H9 (cell line): ENCODE measurements at regions not wholly inside any gene's neighbourhood (a gene's known extent, or its start where the extent isn't known, plus 50 kb on each side); places are given as distances from the start of the nearest gene placed in this dataset.

Source experiments
- DNase-seq: peaks from one replicate; pipeline ENCODE4 v3.0.0-alpha.2; 2017
- H2AFZ ChIP-seq: one replicate; pipeline ENCODE4 v1.6.1; 2013; ENCODE audit warnings: mild to moderate bottlenecking, low read length, control low read depth, moderate library complexity
- H2AK5ac ChIP-seq: 2 replicates; pipeline ENCODE4 v1.6.1; 2013; ENCODE audit warnings: low read length, control low read depth, mixed read lengths; ENCODE audit not compliant: insufficient read length
- H2BK120ac ChIP-seq: one replicate; pipeline ENCODE4 v1.6.1; 2013; ENCODE audit warnings: low read depth, mild to moderate bottlenecking, low read length, control low read depth, inconsistent platforms; ENCODE audit not compliant: poor library complexity, severe bottlenecking
- H2BK12ac ChIP-seq: 2 replicates; pipeline ENCODE4 v1.6.1; 2013; ENCODE audit warnings: low read length, control low read depth, mixed read lengths, low read depth; ENCODE audit not compliant: insufficient read length
- H2BK15ac ChIP-seq: 2 replicates; pipeline ENCODE4 v1.6.1; 2013; ENCODE audit warnings: low read depth, low read length, control low read depth
- H2BK20ac ChIP-seq: one replicate; pipeline ENCODE4 v1.6.1; 2013; ENCODE audit warnings: low read depth, mild to moderate bottlenecking, low read length, control low read depth, inconsistent platforms; ENCODE audit not compliant: poor library complexity, severe bottlenecking
- H2BK5ac ChIP-seq: 2 replicates; pipeline ENCODE4 v1.6.1; 2013; ENCODE audit warnings: low read length, control low read depth, mixed read lengths; ENCODE audit not compliant: insufficient read length
- H3K14ac ChIP-seq: 2 replicates; pipeline ENCODE4 v1.6.1; 2013; ENCODE audit warnings: low read length, control low read depth; ENCODE audit not compliant: insufficient read depth
- H3K18ac ChIP-seq: 2 replicates; pipeline ENCODE4 v1.6.1; 2013; ENCODE audit warnings: low read depth, mild to moderate bottlenecking, mixed read lengths, low read length, control low read depth; ENCODE audit not compliant: insufficient read length
- H3K23ac ChIP-seq: 2 replicates; pipeline ENCODE4 v1.6.1; 2013; ENCODE audit warnings: low read length, control low read depth, mixed read lengths, low read depth; ENCODE audit not compliant: insufficient read length
- H3K23me2 ChIP-seq: 2 replicates; pipeline ENCODE4 v1.6.1; 2013; ENCODE audit warnings: low read depth, mild to moderate bottlenecking, mixed read lengths, low read length, control low read depth; ENCODE audit not compliant: insufficient read length, poor library complexity, severe bottlenecking
- H3K27ac ChIP-seq: 2 replicates; pipeline ENCODE4 v1.5.1; 2013; ENCODE audit warnings: low read length, control low read depth, mixed read lengths, low read depth; ENCODE audit not compliant: insufficient read length
- H3K27me3 ChIP-seq: 2 replicates; pipeline ENCODE4 v1.6.1; 2013; ENCODE audit warnings: low read length, control low read depth, inconsistent platforms; ENCODE audit not compliant: insufficient read depth
- H3K4ac ChIP-seq: 2 replicates; pipeline ENCODE4 v1.6.1; 2013; ENCODE audit warnings: low read depth, mild to moderate bottlenecking, control low read depth, inconsistent platforms, low read length, moderate library complexity
- H3K4me1 ChIP-seq: 2 replicates; pipeline ENCODE4 v1.6.1; 2013; ENCODE audit warnings: low read length, control low read depth, inconsistent platforms; ENCODE audit not compliant: insufficient read depth
- H3K4me2 ChIP-seq: 2 replicates; pipeline ENCODE4 v1.6.1; 2013; ENCODE audit warnings: low read length, control low read depth, mixed read lengths; ENCODE audit not compliant: insufficient read length, insufficient read depth
- H3K56ac ChIP-seq: 2 replicates; pipeline ENCODE4 v1.6.1; 2013; ENCODE audit warnings: low read depth, mild to moderate bottlenecking, mixed read lengths, low read length, control low read depth; ENCODE audit not compliant: insufficient read length
- H3K79me1 ChIP-seq: 2 replicates; pipeline ENCODE4 v1.6.1; 2013; ENCODE audit warnings: low read depth, mild to moderate bottlenecking, moderate library complexity, low read length, control low read depth, inconsistent platforms; ENCODE audit not compliant: insufficient read depth, poor library complexity, severe bottlenecking
- H3K79me2 ChIP-seq: 2 replicates; pipeline ENCODE4 v1.6.1; 2013; ENCODE audit warnings: low read length, control low read depth, inconsistent platforms; ENCODE audit not compliant: insufficient read depth
- H3K9ac ChIP-seq: 2 replicates; pipeline ENCODE4 v1.6.1; 2013; ENCODE audit warnings: low read length, control low read depth, mixed read lengths; ENCODE audit not compliant: insufficient read length; ENCODE audit errors: extremely low read depth
- H3K9me3 ChIP-seq: one replicate; pipeline ENCODE4 v1.6.1; 2013; ENCODE audit warnings: low read depth, low read length, inconsistent platforms; ENCODE audit not compliant: control insufficient read depth
- H3T11ph ChIP-seq: one replicate; pipeline ENCODE4 v1.6.1; 2013; ENCODE audit warnings: mild to moderate bottlenecking, low read length, control low read depth, inconsistent platforms
- H4K20me1 ChIP-seq: one replicate; pipeline ENCODE4 v1.6.1; 2013; ENCODE audit not compliant: control insufficient read depth, insufficient read length, insufficient read depth
- H4K5ac ChIP-seq: 2 replicates; pipeline ENCODE4 v1.6.1; 2013; ENCODE audit warnings: low read depth, mild to moderate bottlenecking, mixed read lengths, low read length, control low read depth; ENCODE audit not compliant: insufficient read length
- H4K8ac ChIP-seq: replicated peaks from 2 replicates; pipeline ENCODE4 v1.6.1; 2013; ENCODE audit warnings: low read length, control low read depth, mixed read lengths, low read depth; ENCODE audit not compliant: insufficient read length
- H4K91ac ChIP-seq: 2 replicates; pipeline ENCODE4 v1.6.1; 2013; ENCODE audit warnings: low read depth, mild to moderate bottlenecking, moderate library complexity, mixed read lengths, low read length, control low read depth; ENCODE audit not compliant: insufficient read length
- H3K27ac Mint-ChIP-seq, 3 experiments: 2 replicates in 2 of 3; 3 replicates in 1 of 3; pipeline ENCODE4 v1.8.0; 2020 to 2021; ENCODE audit warnings: mixed read lengths in 3 of 3, mild to moderate bottlenecking in 1 of 3, moderate library complexity in 1 of 3
- H3K27me3 Mint-ChIP-seq: 2 replicates; pipeline ENCODE4 v1.8.0; 2021; ENCODE audit warnings: low read depth, mild to moderate bottlenecking, moderate library complexity, mixed read lengths
- H3K36me3 Mint-ChIP-seq, 3 experiments: 2 replicates in 2 of 3; 3 replicates in 1 of 3; pipeline ENCODE4 v1.8.0; 2020 to 2021; ENCODE audit warnings: low read depth in 3 of 3, mixed read lengths in 3 of 3; ENCODE audit not compliant: insufficient read depth in 1 of 3
- H3K4me1 Mint-ChIP-seq, 2 experiments: 2 replicates each; pipeline ENCODE4 v1.8.0; 2020; ENCODE audit warnings: mixed read lengths in 2 of 2
- H3K4me3 Mint-ChIP-seq, 2 experiments: 2 replicates in 1 of 2; 3 replicates in 1 of 2; pipeline ENCODE4 v1.8.0; 2020 to 2021; ENCODE audit warnings: mild to moderate bottlenecking in 2 of 2, mixed read lengths in 2 of 2, moderate library complexity in 1 of 2
- H3K9me3 Mint-ChIP-seq, 2 experiments: 2 replicates in 1 of 2; 3 replicates in 1 of 2; pipeline ENCODE4 v1.8.0; 2020; ENCODE audit warnings: mild to moderate bottlenecking in 2 of 2, mixed read lengths in 2 of 2, moderate library complexity in 1 of 2
- WGBS: extraction: QIAGEN DNeasy Blood & Tissue Kit; methylation state at CpG from one replicate; pipeline ENCODE4 v1.1.7; 2013; ENCODE audit warnings: missing lambda C conversion rate, low lambda C conversion rate, mixed read lengths; ENCODE audit not compliant: insufficient read length; ENCODE audit errors: extremely low coverage; 5-methylcytosine and 5-hydroxymethylcytosine counted together
- TF ChIP-seq, protein P1 (sequence below): fragments of 200-600 bp; sonication (generic); conservative IDR thresholded peaks from 3 replicates; pipeline ENCODE4 v1.8.0; 2021; ENCODE audit warnings: antibody characterized with exemption, mild to moderate bottlenecking

DNA sequence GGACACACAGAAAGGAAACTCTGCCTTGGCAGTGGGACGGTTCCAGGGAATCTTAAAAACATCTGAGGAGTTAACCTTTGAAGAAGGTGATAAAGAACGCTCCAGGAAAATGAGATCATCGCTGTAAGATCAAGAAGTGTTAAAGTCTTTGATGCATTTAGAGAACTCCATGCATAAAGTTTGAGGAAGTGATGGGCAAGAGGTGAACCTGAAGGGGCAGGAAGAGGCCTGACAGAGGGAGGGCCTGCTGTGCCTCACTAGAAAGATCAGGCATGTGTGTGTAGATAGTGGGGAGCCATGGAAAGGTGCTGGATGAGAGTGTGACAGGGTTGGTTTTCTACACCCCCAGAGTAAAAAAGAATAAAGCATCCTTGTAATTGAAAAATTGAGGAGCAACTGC is 889.2 kb downstream of the MCTP2 start:
- no peak overlapping the region for H2BK20ac ChIP-seq
- no peaks in the 10 kb centered on the region for H3K36me3 Mint-ChIP-seq
- H4K5ac ChIP-seq, result no peak overlapping the region
- no peak overlapping the region for H3K56ac ChIP-seq
- TF ChIP-seq, protein P1, sequence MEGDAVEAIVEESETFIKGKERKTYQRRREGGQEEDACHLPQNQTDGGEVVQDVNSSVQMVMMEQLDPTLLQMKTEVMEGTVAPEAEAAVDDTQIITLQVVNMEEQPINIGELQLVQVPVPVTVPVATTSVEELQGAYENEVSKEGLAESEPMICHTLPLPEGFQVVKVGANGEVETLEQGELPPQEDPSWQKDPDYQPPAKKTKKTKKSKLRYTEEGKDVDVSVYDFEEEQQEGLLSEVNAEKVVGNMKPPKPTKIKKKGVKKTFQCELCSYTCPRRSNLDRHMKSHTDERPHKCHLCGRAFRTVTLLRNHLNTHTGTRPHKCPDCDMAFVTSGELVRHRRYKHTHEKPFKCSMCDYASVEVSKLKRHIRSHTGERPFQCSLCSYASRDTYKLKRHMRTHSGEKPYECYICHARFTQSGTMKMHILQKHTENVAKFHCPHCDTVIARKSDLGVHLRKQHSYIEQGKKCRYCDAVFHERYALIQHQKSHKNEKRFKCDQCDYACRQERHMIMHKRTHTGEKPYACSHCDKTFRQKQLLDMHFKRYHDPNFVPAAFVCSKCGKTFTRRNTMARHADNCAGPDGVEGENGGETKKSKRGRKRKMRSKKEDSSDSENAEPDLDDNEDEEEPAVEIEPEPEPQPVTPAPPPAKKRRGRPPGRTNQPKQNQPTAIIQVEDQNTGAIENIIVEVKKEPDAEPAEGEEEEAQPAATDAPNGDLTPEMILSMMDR, result no peak
- H3K27ac ChIP-seq, result no peak overlapping the region
- no CpG with 5 or more reads among the region's 3 CpGs for WGBS
- H3K23ac ChIP-seq, result no peak overlapping the region
- no peaks in the 10 kb centered on the region for H3K79me2 ChIP-seq
- no peak overlapping the region for H3K9ac ChIP-seq
- H3K27me3 ChIP-seq, result no peaks in the 10 kb centered on the region
- H2BK5ac ChIP-seq, result no peak overlapping the region
- H4K91ac ChIP-seq, result no peak overlapping the region
- no peak overlapping the region for H3K4me2 ChIP-seq
- no peaks in the 10 kb centered on the region for H3K27me3 Mint-ChIP-seq
- H3K79me1 ChIP-seq, result no peaks in the 10 kb centered on the region
- H3K14ac ChIP-seq, result no peak overlapping the region
- H2BK12ac ChIP-seq, result no peak overlapping the region
- H3K27ac Mint-ChIP-seq, result no peak overlapping the region
- H3K4ac ChIP-seq, result no peak overlapping the region
- no peak overlapping the region for H3K4me3 Mint-ChIP-seq
- H2BK120ac ChIP-seq, result no peak overlapping the region
- no peaks in the 10 kb centered on the region for H3K9me3 ChIP-seq
- H3K18ac ChIP-seq, result no peak overlapping the region
- H3K23me2 ChIP-seq, result no peaks in the 10 kb centered on the region
- no peaks in the 10 kb centered on the region for H3K9me3 Mint-ChIP-seq
- no peaks in the 10 kb centered on the region for H4K20me1 ChIP-seq
- no peaks in the 10 kb centered on the region for H3K4me1 Mint-ChIP-seq
- H3K4me1 ChIP-seq, result no peaks in the 10 kb centered on the region
- H3T11ph ChIP-seq, result no peak overlapping the region
- no peak for DNase-seq
- H2AK5ac ChIP-seq, result no peak overlapping the region
- no peak overlapping the region for H2BK15ac ChIP-seq
- H4K8ac ChIP-seq, result no peak overlapping the region
- H2AFZ ChIP-seq, result no peak overlapping the region
